Activated CD4-positive, alpha-beta T cell treated with anti-CD3 and anti-CD28 coated beads, Interleukin-10, Interleukin-2, amounts not matched to agents 100 ng/mL and 50 ng/mL, durations not matched to agents 16 hours and 8 hours (primary cell): ENCODE measurements at regions not wholly inside any gene's neighbourhood (a gene's known extent, or its start where the extent isn't known, plus 50 kb on each side); places are given as distances from the start of the nearest gene placed in this dataset.
"Not testable (repeated sequence)": the region's sequence is repeated elsewhere in the genome, so short reads cannot be mapped to it uniquely, and the experiment has no call there.

Experiments used
- DNase-seq: peaks from one replicate; pipeline ENCODE4 v3.0.0-alpha.2; 2020

- not testable (repeated sequence) for DNase-seq
Measured at GRCh38 chr7:123321578-123321977, 121.8 kb upstream of the SLC13A1 start.

- DNase-seq, result no peak
Measured at GRCh38 chr7:123319911-123320310, 120.1 kb upstream of the SLC13A1 start.

- DNase-seq, result no peak
Measured at GRCh38 chr7:123314886-123315285, 115.1 kb upstream of the SLC13A1 start.

- no peak for DNase-seq
Measured at GRCh38 chr7:123308254-123308951, 108.6 kb upstream of the SLC13A1 start.

- no peak for DNase-seq
Measured at GRCh38 chr7:123305840-123306375, 106.1 kb upstream of the SLC13A1 start.

GRCh38 chr7:123303926-123304325 lies 104.2 kb upstream of the SLC13A1 start:
- DNase-seq, result no peak

GRCh38 chr7:123296965-123297364 lies 97.2 kb upstream of the SLC13A1 start:
- DNase-seq, result no peak

GRCh38 chr7:123293710-123294109 lies 93.9 kb upstream of the SLC13A1 start:
- DNase-seq, result no peak

GRCh38 chr7:123292227-123292626 lies 92.5 kb upstream of the SLC13A1 start:
- no peak for DNase-seq

GRCh38 chr7:123289200-123289599 lies 89.4 kb upstream of the SLC13A1 start:
- DNase-seq, result no peak

GRCh38 chr7:123285076-123285700 lies 85.4 kb upstream of the SLC13A1 start:
- DNase-seq, result no peak

GRCh38 chr7:123283373-123283772 lies 83.6 kb upstream of the SLC13A1 start:
- DNase-seq, result no peak

- DNase-seq, result no peak
Measured at GRCh38 chr7:123282181-123282580, 82.4 kb upstream of the SLC13A1 start.

- DNase-seq, result no peak
Measured at GRCh38 chr7:123279949-123280348, 80.2 kb upstream of the SLC13A1 start.

- no peak for DNase-seq
Measured at GRCh38 chr7:123275036-123275753, 75.4 kb upstream of the SLC13A1 start.

- no peak for DNase-seq
Measured at GRCh38 chr7:123273185-123273584, 73.4 kb upstream of the SLC13A1 start.

GRCh38 chr7:123271856-123272255 lies 72.1 kb upstream of the SLC13A1 start:
- no peak for DNase-seq

- no peak for DNase-seq
Measured at GRCh38 chr7:123271231-123271630, 71.5 kb upstream of the SLC13A1 start.

- DNase-seq, result no peak
Measured at GRCh38 chr7:123270570-123270969, 70.8 kb upstream of the SLC13A1 start.

GRCh38 chr7:123265853-123266252 lies 66.1 kb upstream of the SLC13A1 start:
- DNase-seq, result no peak

- not testable (repeated sequence) for DNase-seq
Measured at GRCh38 chr7:123264820-123265219, 65.1 kb upstream of the SLC13A1 start.

- DNase-seq, result no peak
Measured at GRCh38 chr7:123260428-123260960, 60.7 kb upstream of the SLC13A1 start.

GRCh38 chr7:123259759-123260158 lies 60.0 kb upstream of the SLC13A1 start:
- DNase-seq, result no peak
